ENCODE measurements at regions not wholly inside any gene's neighbourhood (a gene's known extent, or its start where the extent isn't known, plus 50 kb on each side); places are given as distances from the start of the nearest gene placed in this dataset.

- no peak for DNase-seq (ENCODE audit: low spot score)
- TF ChIP-seq CTCF (IDR thresholded peaks at IDR 0.05) = no peak
Measured at GRCh38 chr21:41676198-41676597, 90.7 kb downstream of the RIPK4 start.

GRCh38 chr21:41675574-41675973, 91.3 kb downstream of the RIPK4 start:
- ATAC-seq (ENCODE audit: low FRiP score) (no peak), DNase-seq (ENCODE audit: low spot score) (no peak)
- no peak for TF ChIP-seq CTCF (IDR thresholded peaks at IDR 0.05)

More at GRCh38 chr21:41676198-41676597, 90.7 kb downstream of the RIPK4 start:
- ATAC-seq (ENCODE audit: low FRiP score) = no peak

GRCh38 chr21:41674402-41674801, 92.5 kb downstream of the RIPK4 start:
- DNase-seq (ENCODE audit: low spot score) (no peak), ATAC-seq (ENCODE audit: low FRiP score) (no peak)
- no peak for TF ChIP-seq CTCF (IDR thresholded peaks at IDR 0.05)

DNA sequence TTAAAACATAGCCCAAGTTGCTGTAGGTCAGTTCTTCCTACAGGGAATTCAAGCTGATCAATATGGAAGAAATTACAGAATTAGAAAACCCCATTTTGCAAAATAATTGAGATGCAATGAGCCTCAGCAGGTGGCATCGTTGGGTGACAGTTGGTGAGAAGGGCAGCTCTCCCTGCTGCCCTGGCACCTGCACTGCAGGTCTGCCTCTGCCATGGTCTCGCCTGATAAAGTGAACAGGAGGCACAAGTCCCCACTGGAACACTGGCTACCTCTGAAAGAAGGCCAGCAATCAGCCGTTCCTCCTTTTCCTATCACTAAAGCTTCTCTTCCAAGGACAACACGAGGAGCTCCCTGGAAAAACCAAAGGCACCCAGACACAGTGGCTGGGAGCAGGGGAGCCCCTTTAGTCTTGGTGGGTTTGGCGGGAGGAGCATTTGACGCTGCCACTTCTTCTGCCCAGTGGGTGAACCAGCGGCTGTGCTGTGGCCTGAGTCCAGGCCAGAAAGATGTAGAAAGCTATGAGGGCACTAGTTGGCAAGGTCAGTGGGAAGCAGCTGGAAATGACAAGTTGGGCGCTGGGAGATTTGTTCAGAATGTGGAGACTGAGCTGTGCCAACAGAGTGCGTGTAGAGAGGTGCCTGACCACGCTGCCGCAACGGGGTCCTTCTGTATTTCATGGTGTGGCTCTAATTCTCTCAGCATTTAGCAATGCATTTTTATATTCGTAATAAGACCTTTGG, 93.1 kb downstream of the RIPK4 start:
- ATAC-seq (ENCODE audit: low FRiP score) = no peak
- no peak for TF ChIP-seq CTCF (IDR thresholded peaks at IDR 0.05)
- DNase-seq (ENCODE audit: low spot score) = no peak

- DNase-seq (ENCODE audit: low spot score) (no peak), ATAC-seq (ENCODE audit: low FRiP score) (no peak)
- TF ChIP-seq CTCF (IDR thresholded peaks at IDR 0.05) = no peak
Measured at GRCh38 chr21:41673071-41673470, 93.8 kb downstream of the RIPK4 start.

GRCh38 chr21:41672543-41672915, 94.3 kb downstream of the RIPK4 start:
- TF ChIP-seq CTCF (IDR thresholded peaks at IDR 0.05) = no peak
- no peak for DNase-seq (ENCODE audit: low spot score)
- no peak for ATAC-seq (ENCODE audit: low FRiP score)

- TF ChIP-seq CTCF (IDR thresholded peaks at IDR 0.05) = no peak
- DNase-seq (ENCODE audit: low spot score) (no peak), ATAC-seq (ENCODE audit: low FRiP score) (no peak)
Measured at GRCh38 chr21:41671859-41672542, 94.9 kb downstream of the RIPK4 start.

Data from omental fat pad (tissue), 3 donors.